NCI-H1105 treated with DMSO at 0.1 percent for 48 hours (cell line): ENCODE measurements at regions not wholly inside any gene's neighbourhood (a gene's known extent, or its start where the extent isn't known, plus 50 kb on each side); places are given as distances from the start of the nearest gene placed in this dataset.
"Not testable (repeated sequence)": the region's sequence is repeated elsewhere in the genome, so short reads cannot be mapped to it uniquely, and the experiment has no call there.

Experiments
- DNase-seq: peaks from one replicate; lab custom pipeline; 2025; lab: John Stamatoyannopoulos, UW

GRCh38 chr7:20520530-20520929 is 94.9 kb upstream of the ABCB5 start:
- DNase-seq = no peak

GRCh38 chr7:20521243-20521642 is 94.2 kb upstream of the ABCB5 start:
- no peak for DNase-seq

- no peak for DNase-seq
Measured at GRCh38 chr7:20529260-20529659, 86.2 kb upstream of the ABCB5 start.

GRCh38 chr7:20532890-20533289 is 82.6 kb upstream of the ABCB5 start:
- DNase-seq = no peak

GRCh38 chr7:20534543-20534942 is 80.9 kb upstream of the ABCB5 start:
- no peak for DNase-seq

GRCh38 chr7:20535541-20535940 is 79.9 kb upstream of the ABCB5 start:
- no peak for DNase-seq

GRCh38 chr7:20539201-20539600 is 76.3 kb upstream of the ABCB5 start:
- no peak for DNase-seq

GRCh38 chr7:20541608-20542349 is 73.7 kb upstream of the ABCB5 start:
- peak; percentile 44 for DNase-seq

GRCh38 chr7:20542594-20542993 is 72.9 kb upstream of the ABCB5 start:
- no peak for DNase-seq

GRCh38 chr7:20543500-20543899 is 72.0 kb upstream of the ABCB5 start:
- no peak for DNase-seq

GRCh38 chr7:20545016-20545415 is 70.5 kb upstream of the ABCB5 start:
- no peak for DNase-seq

GRCh38 chr7:20546958-20547357 is 68.5 kb upstream of the ABCB5 start:
- DNase-seq = not testable (repeated sequence)

GRCh38 chr7:20554072-20554471 is 61.4 kb upstream of the ABCB5 start:
- DNase-seq = no peak

- no peak for DNase-seq
Measured at GRCh38 chr7:20556091-20556490, 59.4 kb upstream of the ABCB5 start.

- no peak for DNase-seq
Measured at GRCh38 chr7:20557116-20557515, 58.4 kb upstream of the ABCB5 start.

GRCh38 chr7:20558963-20559716 is 56.3 kb upstream of the ABCB5 start:
- no peak for DNase-seq

- DNase-seq = no peak
Measured at GRCh38 chr7:20559883-20560282, 55.6 kb upstream of the ABCB5 start.

- DNase-seq = peak; percentile 56
Measured at GRCh38 chr7:20560325-20561180, 54.9 kb upstream of the ABCB5 start.

- no peak for DNase-seq
Measured at GRCh38 chr7:20561466-20561865, 54.0 kb upstream of the ABCB5 start.

GRCh38 chr7:20561908-20562307 is 53.6 kb upstream of the ABCB5 start:
- no peak for DNase-seq

- no peak for DNase-seq
Measured at GRCh38 chr7:20562461-20562860, 53.0 kb upstream of the ABCB5 start.
